HG03469 (cell line): ENCODE measurements at regions not wholly inside any gene's neighbourhood (a gene's known extent, or its start where the extent isn't known, plus 50 kb on each side); places are given as distances from the start of the nearest gene placed in this dataset.
"Not testable (repeated sequence)": the region's sequence is repeated elsewhere in the genome, so short reads cannot be mapped to it uniquely, and the experiment has no call there.

Experiments
- ATAC-seq: cut with Tn5 transposase; IDR thresholded peaks from one replicate; pipeline ENCODE4 v1.9.1; 2021; ENCODE audit warnings: mild to moderate bottlenecking, moderate library complexity, moderate number of reproducible peaks; ENCODE audit not compliant: unreplicated experiment

DNA sequence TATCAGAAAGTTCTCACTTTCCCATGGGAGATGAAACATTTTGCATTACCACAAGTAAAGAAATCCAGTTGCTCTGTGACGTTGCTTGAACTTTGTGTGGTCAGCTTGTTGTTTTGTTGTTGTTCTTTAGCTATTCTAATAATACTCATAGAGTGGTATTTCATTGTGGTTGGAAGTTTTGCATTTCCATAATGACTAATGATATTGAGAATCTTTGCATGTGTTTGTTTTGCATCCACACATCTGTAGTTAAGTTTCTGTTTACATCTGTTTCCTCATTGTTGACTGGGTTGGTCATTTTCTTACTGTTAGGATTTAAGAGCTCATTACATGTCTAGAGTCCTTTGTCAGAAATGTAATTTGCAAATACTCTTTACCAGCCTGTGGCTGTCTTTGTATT lies 133.2 kb upstream of the LRRC61 start:
- ATAC-seq: peak; percentile 61

DNA sequence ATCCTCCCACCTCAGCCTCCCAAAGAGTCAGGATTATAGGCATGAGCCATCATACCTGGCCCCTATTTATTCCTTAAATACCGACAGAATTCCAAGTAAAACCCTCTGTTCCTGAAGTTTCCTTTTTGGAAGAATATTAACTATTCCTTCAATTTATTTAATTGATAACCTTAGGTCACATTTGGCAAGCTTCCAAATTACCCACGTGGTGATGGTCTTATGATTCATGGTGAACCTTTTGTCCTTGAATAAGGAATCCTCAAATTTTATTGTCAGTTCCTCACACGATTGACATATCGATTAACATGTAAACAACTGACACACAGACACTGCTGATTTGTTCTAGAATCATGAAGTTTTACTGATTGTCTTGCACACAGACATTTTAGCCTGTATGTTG lies 130.6 kb upstream of the LRRC61 start:
- not testable (repeated sequence) for ATAC-seq

DNA sequence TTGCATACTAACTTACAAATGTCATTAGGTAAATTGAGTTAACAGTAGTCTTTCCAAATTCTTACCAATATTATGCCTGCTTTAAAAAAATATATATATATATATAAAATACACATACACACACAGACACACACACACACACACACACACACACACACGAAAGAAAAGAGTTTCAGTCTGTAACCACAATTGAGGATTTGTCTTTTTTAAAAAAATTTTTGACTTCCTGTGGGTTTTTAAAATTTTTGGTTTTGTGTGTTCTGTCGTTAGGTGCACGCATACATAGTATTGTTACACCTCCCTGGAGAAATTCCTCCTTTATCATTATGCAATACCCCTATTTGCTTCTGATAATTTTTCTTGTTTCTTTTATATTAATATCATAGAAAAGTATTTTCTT lies 129.3 kb upstream of the LRRC61 start:
- ATAC-seq: not testable (repeated sequence)
